ENCODE measurements at regions not wholly inside any gene's neighbourhood (a gene's known extent, or its start where the extent isn't known, plus 50 kb on each side); places are given as distances from the start of the nearest gene placed in this dataset.

DNA sequence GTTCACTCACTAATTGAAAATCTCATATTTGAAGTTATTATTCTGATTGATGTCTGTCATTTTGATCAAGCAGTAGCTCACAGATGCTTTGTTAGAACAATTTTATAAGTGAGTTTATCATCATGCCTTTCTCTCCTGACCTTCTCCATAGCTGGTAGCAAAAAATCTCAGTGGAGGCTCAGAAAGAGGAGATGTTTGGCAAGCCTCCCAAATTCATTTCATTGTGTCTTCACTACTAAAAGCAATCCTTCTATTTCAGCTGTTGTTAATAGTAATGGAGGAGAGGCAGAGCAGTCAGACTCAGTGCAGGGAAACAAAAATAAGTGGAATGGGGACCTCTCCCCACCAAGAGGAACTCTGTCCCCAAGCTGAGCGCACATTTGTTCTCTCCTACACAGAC is 2127.8 kb upstream of the CELF4 start:
- DNase-seq (ENCODE audit: low spot score in 2 of 2), result no peak
- Histone ChIP-seq H3K9me3 (no peaks in the 10 kb centered on the region), H3K4me3 (no peak overlapping the region), H3K4me1 (no peaks in the 10 kb centered on the region), H3K27me3 (no peaks in the 10 kb centered on the region), H3K27ac (no peak overlapping the region), H3K36me3 (no peaks in the 10 kb centered on the region)
- TF ChIP-seq EP300 (IDR thresholded peaks at IDR 0.05) (no peak), POLR2A (IDR thresholded peaks at IDR 0.05) (no peak)
- TF ChIP-seq, protein P1, sequence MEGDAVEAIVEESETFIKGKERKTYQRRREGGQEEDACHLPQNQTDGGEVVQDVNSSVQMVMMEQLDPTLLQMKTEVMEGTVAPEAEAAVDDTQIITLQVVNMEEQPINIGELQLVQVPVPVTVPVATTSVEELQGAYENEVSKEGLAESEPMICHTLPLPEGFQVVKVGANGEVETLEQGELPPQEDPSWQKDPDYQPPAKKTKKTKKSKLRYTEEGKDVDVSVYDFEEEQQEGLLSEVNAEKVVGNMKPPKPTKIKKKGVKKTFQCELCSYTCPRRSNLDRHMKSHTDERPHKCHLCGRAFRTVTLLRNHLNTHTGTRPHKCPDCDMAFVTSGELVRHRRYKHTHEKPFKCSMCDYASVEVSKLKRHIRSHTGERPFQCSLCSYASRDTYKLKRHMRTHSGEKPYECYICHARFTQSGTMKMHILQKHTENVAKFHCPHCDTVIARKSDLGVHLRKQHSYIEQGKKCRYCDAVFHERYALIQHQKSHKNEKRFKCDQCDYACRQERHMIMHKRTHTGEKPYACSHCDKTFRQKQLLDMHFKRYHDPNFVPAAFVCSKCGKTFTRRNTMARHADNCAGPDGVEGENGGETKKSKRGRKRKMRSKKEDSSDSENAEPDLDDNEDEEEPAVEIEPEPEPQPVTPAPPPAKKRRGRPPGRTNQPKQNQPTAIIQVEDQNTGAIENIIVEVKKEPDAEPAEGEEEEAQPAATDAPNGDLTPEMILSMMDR (IDR thresholded peaks at IDR 0.05), result no peak
- WGBS, 2 donors, result 84 to 96% methylated on average over 1 of the region's 1 CpG

DNA sequence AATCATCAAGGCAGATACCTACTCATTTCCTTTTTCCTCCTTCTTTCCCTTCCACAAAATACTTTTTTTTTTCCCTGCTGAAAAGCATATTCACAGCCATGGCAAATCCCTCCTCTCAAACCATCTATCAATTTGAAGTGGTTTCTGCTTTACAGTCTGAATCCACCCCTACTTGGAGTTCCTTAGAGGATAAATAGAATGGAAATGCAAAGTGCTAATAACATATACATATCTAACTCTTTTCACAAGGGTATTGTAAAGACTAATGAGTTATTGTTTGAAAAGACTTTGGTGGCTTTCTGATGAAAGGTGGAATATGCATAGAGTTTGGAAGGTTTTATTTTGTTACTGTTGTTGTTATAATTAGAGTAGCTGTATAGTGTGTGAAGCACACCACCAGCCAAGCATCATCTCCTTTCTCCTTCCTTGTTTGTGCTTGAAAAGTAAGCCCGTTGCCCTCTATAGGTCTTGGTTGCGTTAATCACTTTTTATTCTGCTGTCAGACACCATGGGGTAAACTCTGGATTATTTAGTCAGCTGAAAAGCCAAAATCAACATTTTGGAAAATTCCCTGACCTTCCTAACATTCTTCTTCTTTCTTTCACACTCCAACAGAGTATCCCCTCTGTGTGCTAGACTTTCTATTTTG is 2126.9 kb upstream of the CELF4 start:
- TF ChIP-seq EP300 (IDR thresholded peaks at IDR 0.05), result no peak
- TF ChIP-seq, protein P1 (IDR thresholded peaks at IDR 0.05), result no peak
- no peak for TF ChIP-seq POLR2A (IDR thresholded peaks at IDR 0.05)
- Histone ChIP-seq H3K4me1 (no peaks in the 10 kb centered on the region), H3K4me3 (no peak overlapping the region), H3K27me3 (no peaks in the 10 kb centered on the region), H3K9me3 (no peaks in the 10 kb centered on the region), H3K36me3 (no peaks in the 10 kb centered on the region), H3K27ac (no peak overlapping the region)
- 44 to 55% methylated on average over 2 of the region's 2 CpGs for WGBS, 2 donors
- no peak for DNase-seq (ENCODE audit: low spot score in 2 of 2)

DNA sequence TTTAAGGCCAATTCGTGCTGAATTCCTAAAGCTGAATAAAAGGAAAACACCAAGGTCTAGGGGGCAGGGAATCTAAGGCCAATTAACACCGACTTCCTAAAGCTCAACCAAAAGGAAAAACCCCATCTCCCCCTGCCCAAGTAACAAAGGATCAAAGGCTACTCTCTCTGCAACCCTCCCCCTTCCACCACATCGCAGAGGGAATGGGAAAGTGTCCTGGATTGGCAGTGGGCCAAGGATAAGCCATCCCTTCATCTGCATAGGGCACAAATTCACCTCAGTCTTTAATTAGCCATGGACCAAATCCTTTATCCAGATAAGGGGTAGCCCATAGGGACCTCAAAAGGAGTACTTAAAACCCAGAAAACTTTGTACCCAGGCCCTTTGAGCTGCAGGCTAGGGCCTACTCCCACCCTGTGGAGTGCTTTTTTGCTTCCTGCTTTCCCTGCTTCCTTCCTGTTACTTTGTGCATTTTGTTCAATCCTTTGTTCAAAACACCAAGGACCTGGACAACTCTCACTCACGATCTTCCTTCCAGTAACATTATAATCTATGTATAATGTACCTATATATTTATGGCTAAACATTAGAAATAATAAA is 2119.8 kb upstream of the CELF4 start:
- H3K4me1 ChIP-seq, result no peaks in the 10 kb centered on the region
- H3K9me3 ChIP-seq, result no peaks in the 10 kb centered on the region
- DNase-seq (ENCODE audit: low spot score in 2 of 2), result no peak
- 28 to 31% methylated on average over 4 of the region's 4 CpGs for WGBS, 2 donors
- no peak overlapping the region for H3K27ac ChIP-seq
- TF ChIP-seq POLR2A (IDR thresholded peaks at IDR 0.05) (no peak), EP300 (IDR thresholded peaks at IDR 0.05) (no peak)
- TF ChIP-seq, protein P1 (IDR thresholded peaks at IDR 0.05), result no peak
- no peaks in the 10 kb centered on the region for H3K36me3 ChIP-seq
- no peak overlapping the region for H3K4me3 ChIP-seq
- no peaks in the 10 kb centered on the region for H3K27me3 ChIP-seq

DNA sequence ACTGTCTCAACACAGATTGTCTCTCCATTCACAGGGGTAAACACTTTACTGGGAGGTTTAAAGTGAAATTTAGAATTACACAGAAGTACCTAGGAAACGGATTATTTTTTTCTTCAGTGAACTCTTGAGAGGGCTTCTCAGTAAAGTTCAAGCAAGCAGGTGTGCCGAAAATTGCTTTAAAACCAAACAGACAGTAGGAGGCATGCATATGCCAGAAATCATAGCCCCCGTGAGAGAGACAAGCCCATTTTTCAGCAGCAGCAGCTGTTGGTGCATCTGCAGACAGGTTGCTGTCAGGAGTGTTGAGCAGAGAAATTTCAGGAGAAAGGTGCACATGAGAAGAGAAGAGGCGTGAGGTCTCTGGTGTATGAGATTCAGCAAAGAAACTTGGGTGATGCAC is 2115.5 kb upstream of the CELF4 start:
- H3K27me3 ChIP-seq, result no peaks in the 10 kb centered on the region
- no peak overlapping the region for H3K4me3 ChIP-seq
- H3K4me1 ChIP-seq, result no peaks in the 10 kb centered on the region
- no peak for DNase-seq (ENCODE audit: low spot score in 2 of 2)
- H3K9me3 ChIP-seq, result no peaks in the 10 kb centered on the region
- WGBS, 2 donors, result 75 to 76% methylated on average over 4 of the region's 4 CpGs
- no peak overlapping the region for H3K27ac ChIP-seq
- H3K36me3 ChIP-seq, result no peaks in the 10 kb centered on the region
- TF ChIP-seq POLR2A (IDR thresholded peaks at IDR 0.05) (no peak), EP300 (IDR thresholded peaks at IDR 0.05) (no peak)
- TF ChIP-seq, protein P1 (IDR thresholded peaks at IDR 0.05), result no peak

DNA sequence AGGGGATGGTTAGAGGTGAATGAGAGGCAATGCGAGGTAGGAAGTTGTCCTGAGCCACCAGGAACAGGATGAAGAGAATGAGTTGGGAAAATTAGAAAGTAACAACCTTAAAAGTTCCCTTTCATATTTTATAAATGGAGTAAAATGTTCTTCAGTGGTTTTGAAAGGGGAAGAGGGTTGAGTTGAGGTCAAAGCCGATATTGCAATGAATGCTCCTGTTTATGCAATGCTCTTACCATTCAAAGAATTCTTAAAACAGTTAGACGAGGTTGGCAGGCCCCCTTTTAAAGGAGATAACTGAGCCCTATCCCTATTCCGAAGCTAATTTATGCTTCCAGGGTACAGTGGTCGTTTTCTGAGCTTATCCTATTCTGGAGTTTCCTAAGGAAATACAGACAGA is 2110.3 kb upstream of the CELF4 start:
- no peak overlapping the region for H3K27ac ChIP-seq
- H3K36me3 ChIP-seq, result no peaks in the 10 kb centered on the region
- no peaks in the 10 kb centered on the region for H3K4me1 ChIP-seq
- DNase-seq (ENCODE audit: low spot score in 2 of 2), result no peak
- no peaks in the 10 kb centered on the region for H3K27me3 ChIP-seq
- TF ChIP-seq POLR2A (IDR thresholded peaks at IDR 0.05) (no peak), EP300 (IDR thresholded peaks at IDR 0.05) (no peak)
- TF ChIP-seq, protein P1 (IDR thresholded peaks at IDR 0.05), result no peak
- WGBS, 2 donors, result 59 to 60% methylated on average over 5 of the region's 5 CpGs
- no peak overlapping the region for H3K4me3 ChIP-seq
- no peaks in the 10 kb centered on the region for H3K9me3 ChIP-seq
